Middle frontal gyrus (tissue), 1 donor: ENCODE measurements at regions not wholly inside any gene's neighbourhood (a gene's known extent, or its start where the extent isn't known, plus 50 kb on each side); places are given as distances from the start of the nearest gene placed in this dataset.

ENCODE experiments used
- DNase-seq: peaks from one replicate; pipeline ENCODE4 v3.0.0-alpha.2; 2015; ENCODE audit warnings: low spot score; ENCODE audit errors: extremely low spot score

DNA sequence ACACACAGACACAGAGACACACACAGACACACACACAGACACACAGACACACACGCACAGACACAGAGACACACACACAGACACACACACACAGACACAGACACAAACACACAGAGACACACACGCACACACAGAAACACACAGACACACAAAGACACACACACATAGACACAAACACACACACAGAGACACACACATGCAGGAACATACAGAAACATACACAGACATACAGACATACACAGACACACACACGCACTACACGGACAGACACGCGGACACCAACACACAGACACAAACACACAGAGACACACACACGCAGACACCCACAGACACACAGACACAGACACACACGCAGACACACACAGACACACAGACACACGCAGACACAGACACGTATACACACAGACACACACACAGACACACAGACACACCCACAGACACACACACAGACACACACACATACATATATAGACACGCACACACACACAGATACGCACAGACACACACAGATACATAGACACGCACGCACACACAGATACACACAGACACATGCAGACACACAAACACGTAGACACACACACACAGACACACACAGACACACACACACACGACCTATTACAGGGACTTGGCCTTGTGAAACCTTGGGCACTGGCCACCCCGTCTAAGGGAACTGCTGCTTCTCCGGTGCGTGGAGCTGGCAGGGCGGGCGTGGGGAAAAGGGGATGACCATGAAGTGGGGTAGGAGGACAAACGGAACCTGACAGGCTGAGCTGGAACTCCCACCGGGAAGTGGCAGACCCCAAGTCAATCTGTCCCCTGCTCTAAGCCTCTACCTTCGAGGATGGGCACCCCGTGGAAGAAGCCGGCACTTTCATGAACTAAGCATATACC is 211.4 kb downstream of the TFCP2L1 start:
- no peak for DNase-seq

DNA sequence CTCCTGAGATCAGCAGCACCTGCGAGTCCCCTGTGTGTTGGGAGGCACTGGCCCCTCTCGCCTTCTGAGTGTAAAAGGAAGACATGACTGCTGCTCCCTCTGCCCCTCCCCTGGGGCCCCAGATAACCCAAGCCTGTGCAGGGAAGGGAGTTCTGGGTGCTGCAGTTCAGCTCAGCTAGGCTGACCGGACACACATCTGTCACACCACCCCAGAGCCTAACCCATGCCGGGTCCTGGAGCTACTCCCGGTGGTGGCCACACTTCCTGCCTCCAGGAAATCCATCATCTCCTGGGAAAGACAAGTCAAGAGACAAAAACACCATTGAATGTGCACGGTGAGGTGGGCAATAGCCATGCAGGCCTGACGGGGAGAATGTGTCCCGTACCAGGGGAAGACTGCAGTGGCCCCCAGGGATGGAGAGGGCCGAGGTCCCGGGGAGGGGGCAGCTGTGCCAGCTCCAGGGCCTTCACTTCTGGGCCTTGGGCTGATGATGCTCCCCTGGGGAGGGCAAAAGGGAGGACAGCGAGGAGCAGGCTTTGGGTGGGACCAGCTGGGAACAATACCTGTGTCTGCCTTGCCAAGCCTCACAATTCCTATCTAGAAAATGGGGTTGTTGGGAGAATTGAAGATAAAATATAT is 210.6 kb downstream of the TFCP2L1 start:
- DNase-seq = no peak

DNA sequence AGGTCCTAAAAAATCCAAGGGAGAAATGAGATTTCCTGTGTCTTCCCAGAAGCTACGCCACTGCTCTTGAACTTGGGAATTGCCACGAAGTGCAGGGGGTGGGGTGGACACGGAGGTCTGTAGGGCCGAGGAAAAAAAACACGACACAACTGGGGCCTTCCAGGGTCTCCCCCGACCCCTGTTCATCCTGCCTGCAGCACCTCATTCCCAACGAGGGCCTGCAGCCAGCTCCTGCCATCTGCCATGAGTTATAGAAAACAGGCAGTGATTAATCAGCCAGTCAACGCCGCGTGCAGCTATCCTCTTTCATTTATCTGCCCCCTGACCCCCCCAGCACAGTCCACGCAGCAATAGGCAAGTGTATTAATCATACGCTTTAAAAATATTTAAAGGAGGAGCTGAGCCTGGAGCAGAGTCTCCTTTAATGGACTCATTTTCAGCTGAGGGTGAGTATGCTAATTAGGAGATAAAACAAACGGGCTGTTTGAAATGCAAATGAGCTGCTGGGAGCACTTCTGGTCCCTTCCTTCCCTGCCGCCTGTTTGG is 209.9 kb downstream of the TFCP2L1 start:
- DNase-seq = no peak

DNA sequence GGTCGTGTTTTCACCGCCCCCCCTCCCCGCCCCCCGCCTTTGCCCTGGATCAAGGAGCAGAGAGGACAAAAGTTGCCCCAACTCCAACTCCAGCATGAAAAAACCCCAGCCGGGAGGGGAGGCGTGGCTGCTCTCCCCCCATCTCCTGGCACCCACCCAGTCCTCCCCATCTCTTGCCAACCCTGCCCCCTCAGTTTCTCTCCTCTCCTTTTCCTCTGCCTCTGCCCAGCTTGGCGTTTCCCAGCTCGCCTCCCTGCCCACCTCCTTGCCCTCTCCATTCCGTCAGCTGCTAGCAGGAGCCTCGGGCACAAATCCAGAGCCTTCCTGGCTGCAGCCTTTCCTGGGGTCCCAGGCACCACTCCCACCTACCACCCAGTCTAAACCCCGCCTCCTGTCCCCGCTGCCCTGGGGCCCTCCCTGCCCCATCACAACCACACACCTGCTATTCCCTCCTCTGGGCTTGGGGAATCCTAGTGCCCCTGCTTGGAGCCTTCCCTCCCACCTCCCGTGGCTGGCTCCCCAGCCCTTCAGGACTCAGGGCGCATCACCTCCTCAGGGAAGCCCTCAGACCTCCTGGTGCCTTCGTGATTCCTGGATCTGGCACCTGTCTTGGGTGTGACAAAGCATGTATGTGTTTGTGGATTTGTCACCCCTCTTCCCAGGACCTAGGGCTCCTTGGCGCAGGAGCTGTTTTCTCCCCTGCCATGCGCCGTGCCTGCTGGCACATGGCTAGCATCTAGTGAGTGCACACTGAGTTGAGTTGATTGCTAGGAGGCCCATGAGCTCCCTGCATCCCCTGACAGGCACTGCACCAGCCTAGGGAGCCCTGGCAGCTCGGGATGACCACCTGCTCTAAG is 209.1 kb downstream of the TFCP2L1 start:
- no peak for DNase-seq

DNA sequence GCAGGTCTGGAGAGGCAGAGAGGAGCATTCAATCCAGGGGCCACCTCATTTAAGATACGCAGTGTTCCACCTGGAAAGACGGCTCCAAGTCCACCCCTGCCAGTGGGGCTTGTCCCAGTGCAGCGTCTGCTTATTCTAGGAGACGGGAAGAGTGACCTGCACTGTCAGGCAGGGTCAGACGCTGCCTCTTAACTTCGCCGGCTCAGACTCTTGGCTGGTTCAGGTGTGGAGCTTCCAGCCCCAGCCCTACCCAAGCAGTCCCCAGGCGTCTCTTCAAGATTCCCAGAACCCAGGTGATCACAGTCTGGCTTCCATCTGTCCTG is 208.5 kb downstream of the TFCP2L1 start:
- no peak for DNase-seq

DNA sequence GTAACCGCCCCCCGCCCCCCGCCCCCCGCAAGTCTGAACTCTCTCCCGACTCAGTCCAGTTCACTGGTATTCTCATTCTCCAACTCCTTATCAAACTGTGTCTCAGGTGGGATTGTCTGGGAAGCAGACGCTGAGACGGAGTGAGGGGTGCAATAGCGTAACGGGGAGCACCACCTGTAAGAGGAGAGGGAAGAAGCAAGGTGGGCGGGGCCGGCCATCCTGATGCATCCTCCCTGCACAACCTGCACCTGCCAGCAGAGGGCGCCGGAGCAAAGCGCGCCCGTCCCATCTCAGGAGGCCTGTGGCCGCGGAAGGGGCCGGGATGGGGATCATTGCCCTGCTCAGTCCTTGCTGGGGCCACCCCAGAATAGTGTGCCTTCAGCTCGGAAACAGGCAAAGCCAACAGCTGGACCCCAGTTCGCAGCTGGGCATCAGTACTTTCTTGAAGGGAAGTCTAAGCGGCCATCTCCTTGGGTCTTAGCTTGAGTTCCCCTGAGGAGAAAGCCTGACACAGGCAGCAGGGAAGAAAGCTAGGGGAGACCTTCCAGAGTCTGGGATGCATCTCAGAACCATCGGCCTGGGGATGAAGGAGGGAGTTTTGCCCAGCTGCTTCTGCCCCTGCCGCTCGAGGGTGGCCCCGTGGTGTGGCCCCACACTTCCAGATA is 208.0 kb downstream of the TFCP2L1 start:
- no peak for DNase-seq

DNA sequence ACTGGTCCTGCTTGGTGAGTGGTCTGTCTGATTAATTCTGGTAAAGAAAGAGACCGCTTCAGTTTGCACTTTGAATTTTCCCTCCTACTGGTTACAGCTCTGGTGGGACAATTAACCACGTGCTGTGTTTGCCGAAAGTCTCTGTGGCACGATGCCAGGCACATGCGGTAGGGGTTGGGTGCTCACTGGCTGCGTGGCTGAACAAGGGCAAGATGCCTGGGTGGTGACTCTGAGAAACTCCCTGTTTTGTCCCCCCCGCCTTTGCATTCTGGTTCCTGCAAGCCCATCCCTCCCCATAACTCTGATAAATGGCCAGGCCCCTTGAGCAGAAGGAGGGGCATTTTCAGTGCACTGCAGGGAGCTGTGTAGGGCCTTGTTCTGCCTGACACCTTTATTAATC is 206.1 kb downstream of the TFCP2L1 start:
- DNase-seq = no peak

DNA sequence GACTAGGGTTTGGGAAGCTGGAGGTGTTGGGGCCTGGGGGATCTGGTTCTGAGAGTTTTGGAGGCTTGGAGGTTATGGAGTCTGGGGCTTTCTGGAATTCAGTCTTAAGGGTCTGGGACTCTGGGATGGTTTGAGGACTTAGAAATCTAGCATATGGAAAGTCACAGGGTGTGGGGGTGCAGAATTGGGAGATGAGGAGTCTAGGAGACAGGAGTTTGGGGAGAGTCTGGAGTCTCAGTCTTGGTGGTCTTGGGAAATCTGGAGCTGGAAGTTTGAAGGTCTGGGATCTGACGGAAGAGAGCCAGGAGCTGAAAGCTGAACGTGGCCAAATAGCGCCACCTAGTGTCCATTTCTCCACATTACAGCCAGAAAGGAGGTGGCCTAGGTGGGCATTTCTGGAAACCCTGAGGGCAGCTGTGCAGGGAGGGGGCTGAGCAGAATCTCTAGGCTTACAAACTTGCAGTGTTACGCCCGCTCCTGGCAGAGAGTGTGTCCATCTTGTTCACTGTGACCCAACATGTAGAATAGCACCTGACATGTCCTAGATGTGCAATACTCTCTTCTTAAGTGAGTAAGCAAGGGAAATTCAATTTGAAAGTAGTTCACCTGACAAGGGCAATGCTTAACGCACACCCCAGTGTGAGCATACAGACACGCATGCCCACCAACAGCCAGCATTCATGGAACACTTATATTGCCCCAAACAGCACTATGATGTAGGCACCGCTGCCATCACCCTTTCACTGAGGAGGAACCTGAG is 204.8 kb downstream of the TFCP2L1 start:
- DNase-seq = no peak

DNA sequence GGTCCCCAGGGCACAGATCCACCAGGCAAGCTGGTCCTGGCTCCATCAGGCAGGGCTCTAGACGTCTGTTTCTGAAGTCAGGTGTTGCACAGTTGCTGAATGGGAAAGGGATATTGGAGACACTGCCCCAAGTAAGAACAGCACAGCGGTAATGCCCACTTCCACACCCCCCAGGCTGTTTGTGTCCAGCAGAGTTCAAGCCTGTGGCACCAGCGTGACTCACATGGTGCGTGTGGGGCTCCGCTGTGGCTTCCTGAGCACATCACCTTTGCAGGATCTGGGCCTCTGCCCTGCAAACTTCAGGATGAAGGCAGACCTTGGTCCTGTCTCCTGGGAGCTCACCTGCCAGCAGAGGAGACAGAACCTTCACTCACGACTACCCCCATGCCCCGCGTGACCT is 203.3 kb downstream of the TFCP2L1 start:
- no peak for DNase-seq

DNA sequence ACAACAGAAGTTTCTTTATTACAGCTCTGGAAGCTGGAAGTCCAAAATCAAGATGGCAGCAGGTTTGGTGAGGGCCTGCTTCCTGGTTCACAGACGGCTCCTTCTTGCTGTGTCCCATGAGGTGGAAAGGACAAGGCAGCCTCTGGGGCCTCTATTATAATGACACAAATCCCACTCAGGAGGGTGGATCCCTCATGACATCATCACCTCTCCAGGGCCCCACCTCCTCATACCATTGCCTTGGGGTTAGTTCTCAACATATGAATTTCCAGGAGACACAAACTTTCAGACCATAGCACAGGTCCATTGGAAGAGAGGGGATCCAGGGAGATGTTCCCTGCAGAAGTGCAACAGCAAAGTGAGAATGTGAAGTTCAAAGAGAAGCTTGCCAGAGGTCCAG is 202.8 kb downstream of the TFCP2L1 start:
- DNase-seq = no peak

DNA sequence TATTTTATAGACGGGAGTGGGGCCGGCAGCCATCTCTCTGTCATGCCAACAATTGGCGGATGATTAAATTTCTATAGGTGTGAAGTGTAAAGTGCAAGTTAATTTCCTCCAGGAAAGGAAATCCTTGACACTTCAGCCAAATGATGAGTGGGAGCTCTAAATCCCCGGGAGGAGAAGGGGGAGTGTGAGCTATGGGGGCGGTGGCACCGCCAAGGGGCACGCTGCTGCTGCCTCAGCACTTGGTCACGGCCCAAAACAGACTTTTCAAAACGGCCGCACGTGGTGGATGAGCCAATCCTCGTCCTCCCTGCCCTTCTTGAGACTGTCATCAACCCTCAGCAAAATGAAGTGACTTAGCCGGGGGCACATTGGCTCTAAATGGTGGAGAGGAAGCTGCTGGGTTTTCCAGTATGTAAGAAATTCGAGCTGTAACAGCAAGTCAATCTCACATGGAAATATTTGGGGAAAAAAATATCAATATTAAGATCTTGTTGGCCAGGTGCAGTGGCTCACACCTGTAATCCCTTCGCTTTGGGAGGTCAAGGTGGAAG is 200.8 kb downstream of the TFCP2L1 start:
- DNase-seq = no peak

DNA sequence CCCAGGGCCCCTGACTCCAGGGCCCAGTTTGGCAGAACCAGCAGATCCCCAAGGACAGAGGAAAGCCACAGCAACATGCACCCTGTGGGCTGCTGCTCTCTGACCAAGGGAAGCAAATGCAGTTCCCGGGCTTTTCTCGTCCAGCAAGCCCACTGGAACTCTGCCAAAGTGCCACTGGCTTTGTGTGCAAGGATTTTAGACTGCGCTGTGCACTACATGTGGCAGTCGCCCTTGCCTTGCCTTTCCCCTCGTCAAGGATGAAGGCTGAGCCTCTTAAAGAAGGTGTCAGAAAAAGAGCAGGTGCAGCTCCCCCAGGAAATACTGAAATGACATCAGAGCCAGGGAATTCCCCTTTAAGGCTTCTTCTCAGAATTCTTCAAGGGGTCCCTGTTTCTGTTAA is 199.2 kb downstream of the TFCP2L1 start:
- no peak for DNase-seq

DNA sequence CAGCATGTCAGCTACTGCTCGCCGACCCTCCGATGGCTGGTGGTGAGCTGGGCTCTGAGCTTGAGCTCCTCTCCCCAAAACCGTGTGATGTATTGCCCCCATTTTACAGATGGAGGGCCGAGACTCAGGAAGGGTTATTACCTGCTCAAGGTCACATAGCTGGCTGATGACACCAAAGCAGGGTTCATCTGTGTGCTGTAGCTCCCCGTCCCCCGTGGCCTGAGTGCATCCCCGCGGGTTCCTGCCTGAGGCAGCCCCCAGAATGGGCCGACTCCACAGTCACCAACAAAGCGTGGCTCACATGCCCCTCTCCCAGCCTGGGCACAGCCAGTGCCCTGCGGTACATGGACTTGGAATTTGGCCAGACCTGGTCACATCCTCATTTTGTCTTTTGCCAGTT is 198.6 kb downstream of the TFCP2L1 start:
- no peak for DNase-seq

DNA sequence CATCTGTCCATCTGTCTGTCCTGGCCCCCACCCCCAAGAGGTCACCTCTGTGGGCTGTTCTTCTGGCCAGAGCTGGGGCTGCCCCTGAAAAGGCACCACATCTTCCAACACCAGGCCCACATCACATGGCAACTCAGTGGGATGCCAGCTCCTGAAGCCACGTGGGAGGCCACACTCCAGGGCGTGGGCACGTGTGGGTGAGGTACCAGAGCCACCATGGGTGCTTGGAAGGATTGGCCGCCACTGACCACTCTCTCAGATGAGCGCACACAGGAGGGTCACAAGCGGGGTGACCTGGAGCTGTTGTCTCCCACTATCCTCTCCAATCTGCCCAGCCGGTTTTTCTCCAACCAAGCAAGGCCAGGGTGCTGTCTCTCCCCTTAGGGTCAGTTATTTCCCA is 197.9 kb downstream of the TFCP2L1 start:
- DNase-seq = no peak

DNA sequence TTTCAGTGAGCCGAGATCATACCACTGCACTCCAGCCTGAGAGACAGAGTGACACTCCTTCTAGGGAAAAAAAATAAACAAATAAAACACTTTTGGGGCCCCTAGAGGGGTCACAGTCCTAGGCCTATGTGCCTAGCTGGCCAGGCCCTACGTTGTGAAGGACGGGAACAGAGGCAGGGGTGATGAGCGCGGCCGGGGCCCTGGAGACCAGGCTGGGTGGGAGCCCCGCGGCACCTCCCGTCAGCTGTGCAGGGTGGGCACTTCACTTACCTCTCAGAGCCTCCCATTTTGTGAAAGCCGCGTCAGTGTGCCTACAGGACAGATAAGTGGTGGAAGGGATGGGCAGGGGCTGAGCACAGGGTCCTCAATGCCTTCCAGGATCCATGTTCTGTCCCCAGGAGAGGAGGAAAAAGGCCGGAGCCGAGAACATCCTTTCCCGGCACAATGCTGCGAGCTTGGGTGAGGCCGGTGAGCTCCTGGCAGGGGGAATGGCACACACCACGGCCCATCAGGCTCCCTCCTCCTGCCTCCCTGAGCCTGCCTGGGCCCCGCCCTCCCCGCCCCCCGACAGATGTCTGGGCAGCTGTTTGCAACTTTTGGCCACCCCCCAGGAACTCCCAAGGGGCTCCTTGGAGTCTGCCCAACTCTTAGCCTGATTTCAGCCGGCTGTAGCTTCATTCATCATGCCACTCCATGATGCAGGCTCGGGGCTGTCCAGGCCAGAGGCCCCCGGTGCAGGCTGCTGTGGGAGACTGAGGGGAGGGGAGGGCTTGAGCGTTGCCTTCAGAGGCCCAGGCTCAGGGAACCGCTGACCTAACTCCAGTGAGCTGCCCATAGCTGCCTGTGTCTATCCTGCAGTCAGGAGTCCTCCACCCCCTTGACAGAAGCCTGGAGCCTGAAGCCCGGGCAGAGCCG is 196.5 kb downstream of the TFCP2L1 start:
- DNase-seq = no peak

DNA sequence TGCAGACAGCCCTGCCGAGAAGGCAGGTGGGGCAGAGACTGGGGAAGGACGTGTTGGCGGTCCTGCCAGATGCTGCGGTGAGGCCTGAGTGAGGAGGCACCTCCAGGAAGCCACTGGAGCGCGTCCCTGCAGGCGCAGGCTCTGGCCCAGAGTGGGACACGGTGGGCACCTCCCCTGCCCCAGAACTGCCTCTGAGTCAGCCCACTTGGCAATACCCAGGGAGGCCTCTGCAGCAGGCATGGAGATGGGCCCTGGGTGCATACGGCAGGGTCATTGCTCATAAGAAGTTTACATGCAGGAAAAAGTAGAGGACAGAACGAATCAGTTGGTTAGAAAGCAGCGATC is 195.9 kb downstream of the TFCP2L1 start:
- DNase-seq = no peak

DNA sequence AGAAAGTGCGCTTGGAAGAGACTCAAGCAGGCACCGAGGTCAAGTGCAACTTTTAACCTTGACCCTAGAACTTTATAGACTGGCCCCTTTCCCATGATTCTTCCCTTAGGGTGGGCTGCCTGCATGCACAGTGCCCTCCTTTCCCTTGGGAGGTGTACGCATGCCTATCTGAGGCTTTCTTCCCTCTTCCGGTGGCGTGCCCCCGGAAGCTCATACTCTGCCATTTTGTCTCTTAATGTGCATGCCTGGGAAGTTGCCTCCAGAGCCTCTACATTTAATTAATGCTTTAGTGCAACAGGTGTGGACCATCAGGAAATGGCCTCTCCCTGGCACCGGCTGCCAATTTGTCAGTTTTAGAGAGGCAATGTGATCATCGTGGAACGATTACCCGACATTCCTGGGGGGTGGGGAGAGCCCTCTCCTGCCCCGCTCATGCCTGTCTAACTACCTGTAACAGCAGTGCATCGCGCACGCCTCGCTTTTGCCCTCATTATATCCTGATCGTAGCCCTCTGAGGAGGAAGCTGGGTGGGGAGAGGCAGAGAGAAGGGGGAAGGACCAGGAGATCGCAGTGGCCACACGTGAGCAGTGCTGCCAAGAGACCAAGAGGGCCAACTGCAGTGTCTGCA is 194.8 kb downstream of the TFCP2L1 start:
- no peak for DNase-seq

DNA sequence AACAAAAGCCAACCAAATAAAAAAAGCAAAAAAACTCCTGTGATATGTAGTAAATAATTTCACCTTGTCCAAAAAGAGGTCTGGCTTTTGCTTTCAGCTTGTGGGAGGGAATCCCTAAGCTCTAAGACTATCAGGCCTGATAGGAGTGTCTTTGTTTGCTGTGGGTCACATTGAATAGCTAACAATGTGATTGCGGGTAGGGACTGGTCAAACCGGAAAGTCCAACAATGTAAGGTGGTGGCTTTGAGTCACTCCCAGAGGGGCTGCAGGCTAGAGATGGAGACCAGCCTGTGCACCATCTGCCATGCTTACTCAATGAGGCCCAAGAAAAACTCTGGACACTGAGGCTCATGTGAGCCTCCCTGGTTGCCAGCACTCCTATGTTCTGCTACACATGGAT is 192.9 kb downstream of the TFCP2L1 start:
- DNase-seq = no peak

DNA sequence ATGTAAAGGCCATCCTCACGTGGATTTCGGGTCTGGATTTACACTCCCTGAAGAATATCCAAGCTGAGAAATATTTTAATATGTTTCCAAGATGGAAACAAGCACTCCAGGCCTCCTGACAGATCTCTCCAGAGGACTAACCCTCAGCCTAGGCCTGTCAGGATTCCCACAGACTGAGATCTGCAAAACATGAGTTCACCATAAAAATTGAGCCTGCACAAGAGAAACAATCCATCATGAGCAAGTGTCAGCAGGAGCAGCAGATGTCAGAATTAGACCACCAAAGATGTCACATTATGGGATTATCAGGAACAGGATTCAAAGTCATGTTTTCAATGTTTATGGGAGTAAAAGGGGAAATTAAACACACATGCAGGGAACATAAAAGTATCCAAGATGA is 191.3 kb downstream of the TFCP2L1 start:
- no peak for DNase-seq
